ENCODE measurements at regions not wholly inside any gene's neighbourhood (a gene's known extent, or its start where the extent isn't known, plus 50 kb on each side); places are given as distances from the start of the nearest gene placed in this dataset.

- TF ChIP-seq GATA2 (IDR thresholded peaks at IDR 0.05; ENCODE audit: low read depth, low read length) (no peak), GATA3 (IDR thresholded peaks at IDR 0.05; ENCODE audit: low read depth, low read length) (no peak)
These were observed 1456.6 kb downstream of the STIM2 start for GRCh38 chr4:28317221-28317620.

Measured in SH-SY5Y (cell line).